GM12872 (cell line): ENCODE measurements at regions not wholly inside any gene's neighbourhood (a gene's known extent, or its start where the extent isn't known, plus 50 kb on each side); places are given as distances from the start of the nearest gene placed in this dataset.

Experiments used
- CTCF ChIP-seq: IDR thresholded peaks from 3 replicates; pipeline ENCODE4 v1.5.1; 2011; ENCODE audit warnings: low read depth, mild to moderate bottlenecking, low read length, moderate library complexity; ENCODE audit not compliant: insufficient read depth

GRCh38 chr2:8357738-8358518 is 323.9 kb upstream of the ID2 start:
- TF ChIP-seq CTCF, result no peak

- TF ChIP-seq CTCF, result no peak
These were observed 319.9 kb upstream of the ID2 start for GRCh38 chr2:8361930-8362329.

GRCh38 chr2:8363161-8363560 is 318.7 kb upstream of the ID2 start:
- TF ChIP-seq CTCF, result no peak

- no peak for TF ChIP-seq CTCF
These were observed 317.2 kb upstream of the ID2 start for GRCh38 chr2:8364668-8365067.

- no peak for TF ChIP-seq CTCF
These were observed 316.4 kb upstream of the ID2 start for GRCh38 chr2:8365331-8365910.

GRCh38 chr2:8367833-8368232 is 314.0 kb upstream of the ID2 start:
- no peak for TF ChIP-seq CTCF

GRCh38 chr2:8368463-8368862 is 313.4 kb upstream of the ID2 start:
- TF ChIP-seq CTCF, result no peak
